Daoy (cell line): ENCODE measurements at regions not wholly inside any gene's neighbourhood (a gene's known extent, or its start where the extent isn't known, plus 50 kb on each side); places are given as distances from the start of the nearest gene placed in this dataset.
"Not testable (repeated sequence)": the region's sequence is repeated elsewhere in the genome, so short reads cannot be mapped to it uniquely, and the experiment has no call there.

ENCODE experiments used
- DNase-seq: peaks from one replicate; pipeline ENCODE4 v3.0.0-alpha.2; 2015; ENCODE audit warnings: low read depth

DNA sequence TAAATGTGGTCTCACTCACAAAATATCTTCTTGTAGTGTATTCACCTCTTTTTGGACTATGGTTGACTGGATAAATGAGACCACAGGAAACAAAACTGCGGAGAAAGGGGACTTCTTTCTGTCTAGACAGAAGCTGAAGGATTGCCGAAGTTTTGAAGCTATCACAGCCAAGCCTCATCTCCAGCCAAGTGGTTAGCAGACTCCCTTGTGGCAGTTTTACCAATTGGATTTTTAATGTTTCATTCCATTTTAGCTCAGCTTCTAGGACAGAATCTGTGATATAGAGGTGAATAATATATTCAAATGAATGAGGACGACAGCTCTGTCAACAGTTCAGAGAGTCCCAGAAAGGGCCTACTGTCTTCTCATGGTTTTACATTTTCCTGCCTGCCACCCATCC lies 215.7 kb upstream of the ZNF608 start:
- DNase-seq: no peak

DNA sequence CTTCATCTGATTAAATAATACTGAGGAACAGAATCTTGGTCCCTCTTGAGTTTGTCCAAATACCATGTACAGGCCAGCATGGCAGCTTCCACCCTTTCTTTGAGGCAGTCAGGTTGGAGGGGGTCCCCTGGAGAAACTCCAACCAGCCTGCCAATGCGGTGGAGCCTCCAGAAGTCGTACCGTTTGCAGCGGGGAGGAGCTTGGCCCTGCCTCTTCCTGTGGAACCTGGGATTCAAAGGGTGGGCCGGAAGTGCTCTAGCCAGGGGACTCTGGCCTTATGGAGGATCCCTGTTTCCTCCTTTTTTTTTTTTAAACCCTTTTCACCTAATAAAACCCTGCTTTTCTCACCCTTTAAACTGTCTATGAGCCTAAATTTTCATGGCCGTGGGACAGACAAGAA lies 216.3 kb upstream of the ZNF608 start:
- DNase-seq: no peak

DNA sequence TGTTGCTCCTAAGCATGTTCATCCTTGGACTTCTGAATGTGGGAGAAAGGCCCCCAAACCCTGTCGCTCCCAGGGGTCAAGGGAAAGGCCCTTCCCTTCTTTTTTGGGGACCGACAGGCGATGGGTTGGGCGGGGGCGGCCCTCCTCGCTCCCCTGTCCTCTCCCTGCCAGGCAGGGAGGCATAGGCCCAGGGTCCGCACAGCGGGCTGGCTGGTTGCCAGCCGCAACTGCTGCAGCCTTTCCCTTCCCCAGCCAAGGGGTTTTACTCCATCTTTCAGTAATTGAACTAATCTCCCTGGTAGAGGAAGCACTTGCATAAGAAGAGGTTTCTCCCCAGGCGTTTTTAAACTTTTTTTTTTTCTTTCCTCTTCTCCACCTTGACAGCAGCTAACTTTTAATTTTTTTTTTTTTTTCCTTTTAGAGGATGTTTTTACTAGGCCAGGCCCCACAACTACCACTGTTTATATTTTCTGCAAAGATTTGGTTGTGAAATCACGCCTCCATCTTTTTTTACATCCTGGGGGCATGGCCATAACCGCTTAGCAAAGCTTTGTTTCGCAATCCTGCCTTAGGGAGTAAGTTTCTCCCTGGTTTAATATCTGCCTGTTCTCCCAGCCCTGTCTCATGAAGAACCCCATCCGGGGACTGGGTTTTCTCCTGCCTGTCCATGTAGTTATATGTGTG lies 216.9 kb upstream of the ZNF608 start:
- peak; percentile 60 for DNase-seq

DNA sequence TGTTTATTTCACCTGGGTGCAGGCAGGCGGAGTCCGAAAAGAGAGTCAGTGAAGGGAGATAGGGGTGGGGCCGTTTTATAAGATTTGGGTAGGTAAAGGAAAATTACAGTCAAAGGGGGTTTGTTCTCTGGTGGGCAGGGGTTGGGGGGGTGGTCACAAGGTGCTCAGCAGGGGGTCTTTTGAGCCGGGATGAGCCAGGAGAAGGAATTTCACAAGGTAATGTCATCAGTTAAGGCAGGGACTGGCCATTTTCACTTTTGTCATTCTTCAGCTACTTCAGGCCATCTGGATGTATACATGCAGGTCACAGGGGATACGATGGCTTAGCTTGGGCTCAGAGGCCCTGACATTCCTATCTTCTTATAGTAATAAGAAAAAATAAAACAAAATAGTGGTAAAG lies 220.3 kb upstream of the ZNF608 start:
- DNase-seq: not testable (repeated sequence)

DNA sequence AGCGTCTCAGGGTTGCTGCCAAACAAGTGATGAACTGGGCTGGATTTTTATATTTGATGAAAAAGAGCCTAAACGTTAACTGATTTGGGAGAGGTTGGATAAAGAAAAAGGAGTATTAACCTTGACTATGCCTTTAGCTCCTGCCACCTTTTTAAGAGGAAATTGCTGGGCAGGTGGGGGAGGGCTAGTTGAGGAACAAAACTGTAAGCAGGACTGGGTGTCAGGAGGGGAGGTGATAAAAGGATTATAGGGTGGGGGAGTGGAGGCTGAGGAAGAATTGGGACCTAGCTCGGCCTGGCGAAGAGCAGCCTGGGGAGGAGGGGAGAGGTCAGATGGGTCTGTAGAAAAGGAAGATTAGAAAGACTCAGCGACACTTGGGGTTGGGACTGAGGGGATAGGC lies 223.9 kb upstream of the ZNF608 start:
- not testable (repeated sequence) for DNase-seq

DNA sequence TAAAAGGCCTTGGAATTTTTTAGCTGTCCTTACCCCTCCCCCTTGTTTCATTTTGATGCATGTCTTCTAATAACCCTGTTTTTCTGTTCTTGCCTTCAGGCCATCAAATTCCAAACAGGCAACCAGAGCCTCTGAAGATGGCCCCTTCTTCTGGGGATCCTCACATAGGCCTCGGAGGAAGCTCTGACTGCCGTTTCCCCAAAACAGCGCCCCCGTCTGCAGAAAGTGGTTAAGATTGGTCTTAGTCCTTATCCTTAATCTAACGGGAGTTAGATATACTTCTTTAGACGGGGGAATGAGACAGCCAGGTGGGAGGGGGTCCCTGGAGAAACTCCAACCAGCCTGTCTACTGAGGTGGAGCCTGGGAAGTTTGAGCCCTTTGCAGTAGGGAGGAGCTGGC lies 226.3 kb upstream of the ZNF608 start:
- DNase-seq: no peak

DNA sequence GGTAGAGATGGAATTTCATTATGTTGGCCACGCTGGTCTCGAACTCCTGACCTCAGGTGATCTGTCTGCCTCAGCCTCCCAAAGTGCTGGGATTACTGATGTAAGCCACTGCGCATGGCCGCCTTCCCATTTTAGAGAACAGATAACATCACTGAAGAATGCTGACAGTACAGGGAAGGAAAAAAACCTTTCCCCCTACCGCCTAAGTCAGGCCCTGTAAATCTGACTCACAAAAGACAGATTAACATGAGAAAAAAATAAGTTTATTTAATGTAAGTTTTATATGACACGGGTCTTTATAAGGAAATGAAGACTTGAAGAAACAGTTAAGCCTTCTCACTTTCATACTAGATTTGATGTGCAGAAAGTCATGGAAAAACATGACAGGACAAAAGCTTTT lies 227.2 kb upstream of the ZNF608 start:
- DNase-seq: no peak

DNA sequence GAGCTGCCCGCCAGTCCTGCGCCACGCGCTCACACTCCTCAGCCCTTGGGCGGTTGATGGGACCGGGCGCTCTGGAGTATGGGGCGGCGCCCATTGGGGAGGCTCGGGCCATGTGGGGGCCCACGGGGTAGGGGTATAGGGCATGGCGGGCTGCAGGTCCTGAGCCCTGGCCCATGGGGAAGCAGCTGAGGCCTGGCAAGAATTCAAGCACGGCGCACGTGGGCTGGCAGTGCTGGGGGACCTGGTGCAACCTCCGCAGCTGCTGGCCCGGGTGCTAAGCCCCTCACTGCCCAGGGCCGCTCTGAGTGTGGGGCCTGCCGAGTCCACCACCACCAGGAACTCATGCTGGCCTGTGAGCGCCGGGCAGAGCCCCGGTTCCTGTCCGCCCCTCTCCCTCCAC lies 229.6 kb upstream of the ZNF608 start:
- DNase-seq: no peak

DNA sequence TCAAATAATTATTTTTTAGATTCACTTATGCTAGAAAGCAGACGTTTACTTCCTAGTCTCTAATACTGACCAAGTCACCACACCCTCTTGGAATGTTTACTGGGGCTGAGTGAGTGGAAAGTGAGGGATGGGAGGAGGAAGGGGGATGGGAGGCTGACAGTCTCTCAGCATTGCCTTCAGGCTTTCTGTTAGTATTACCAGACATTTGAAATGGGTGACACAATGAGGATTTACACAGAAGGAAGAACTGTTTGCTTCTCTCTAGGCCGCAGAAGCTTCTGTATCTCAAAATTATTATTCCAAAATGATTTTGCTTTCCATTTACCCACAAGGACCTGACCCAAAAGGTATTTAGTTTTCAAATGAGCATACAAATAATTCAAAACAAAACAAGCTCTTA lies 232.8 kb upstream of the ZNF608 start:
- peak; percentile 27 for DNase-seq

DNA sequence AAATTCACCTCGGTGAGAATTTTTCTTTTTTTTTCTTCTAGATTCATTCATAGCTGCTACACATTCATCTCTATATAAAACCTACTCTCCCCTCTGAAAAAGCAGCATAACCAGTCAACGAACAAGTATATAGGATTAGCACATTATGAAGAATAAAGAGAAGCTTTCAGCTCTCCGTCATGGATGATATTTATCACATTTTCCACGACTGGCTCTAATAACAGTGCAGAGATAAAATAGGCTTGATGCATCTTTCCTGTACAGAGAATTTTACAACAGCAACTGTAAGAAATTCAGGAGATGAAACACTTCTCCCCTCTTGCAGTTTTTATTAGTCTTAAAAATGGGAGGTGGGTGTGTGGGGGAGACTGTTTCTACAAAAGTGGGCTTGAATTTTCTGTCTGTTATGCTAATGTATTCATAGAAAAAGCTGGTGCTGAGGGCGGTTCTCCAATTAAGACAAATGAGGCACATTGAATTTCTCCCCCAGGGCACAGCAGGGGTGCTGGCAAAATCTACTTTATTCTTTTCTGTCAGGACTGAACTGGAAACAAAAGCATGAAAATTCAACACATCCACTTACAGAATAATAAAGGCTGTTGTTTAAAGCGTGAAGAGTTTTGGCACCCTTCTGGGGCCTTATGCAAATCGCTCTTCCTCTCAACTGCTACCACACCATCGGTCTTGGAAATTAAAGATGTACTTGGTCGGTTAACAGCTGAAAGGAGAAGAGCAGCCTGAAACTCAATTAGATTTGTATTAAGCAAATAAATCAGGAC lies 233.9 kb upstream of the ZNF608 start:
- DNase-seq: no peak

DNA sequence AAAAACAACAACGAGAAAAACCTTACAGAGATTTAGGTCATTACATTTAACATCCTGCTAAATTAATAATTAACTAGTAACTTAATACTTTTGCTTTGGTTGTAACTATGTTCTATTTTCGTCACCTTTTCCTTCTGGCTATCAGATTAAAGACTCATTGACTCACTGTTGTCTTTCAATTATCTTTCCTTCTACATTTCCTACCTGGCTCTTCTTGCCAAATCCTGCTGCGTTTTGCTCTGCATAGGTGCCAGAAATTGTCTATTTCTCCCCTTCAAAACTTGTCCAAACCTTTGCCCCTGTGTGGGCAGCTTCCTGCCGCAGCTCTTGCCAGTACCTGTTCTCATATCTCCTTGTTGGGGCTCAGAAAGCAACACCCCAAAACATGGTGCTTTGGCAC lies 235.5 kb upstream of the ZNF608 start:
- no peak for DNase-seq

DNA sequence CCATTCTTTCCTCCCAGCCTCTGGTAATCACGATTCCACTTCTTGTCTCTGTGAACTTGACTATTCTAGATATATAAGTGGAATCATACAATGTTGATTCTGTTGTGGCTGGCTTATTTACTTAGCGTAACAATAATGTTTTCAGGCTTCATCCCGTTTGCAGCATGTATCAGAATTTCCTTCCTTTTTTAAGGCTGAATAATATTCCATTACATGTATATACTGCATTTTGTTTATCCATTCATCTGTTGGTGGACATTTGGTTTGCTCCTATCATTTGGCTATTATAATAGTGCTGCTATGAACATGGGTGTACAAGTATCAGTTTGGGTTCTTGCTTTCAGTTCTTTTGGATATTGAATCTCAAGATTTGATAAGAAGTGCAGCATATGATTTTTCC lies 239.7 kb upstream of the ZNF608 start:
- DNase-seq: no peak

DNA sequence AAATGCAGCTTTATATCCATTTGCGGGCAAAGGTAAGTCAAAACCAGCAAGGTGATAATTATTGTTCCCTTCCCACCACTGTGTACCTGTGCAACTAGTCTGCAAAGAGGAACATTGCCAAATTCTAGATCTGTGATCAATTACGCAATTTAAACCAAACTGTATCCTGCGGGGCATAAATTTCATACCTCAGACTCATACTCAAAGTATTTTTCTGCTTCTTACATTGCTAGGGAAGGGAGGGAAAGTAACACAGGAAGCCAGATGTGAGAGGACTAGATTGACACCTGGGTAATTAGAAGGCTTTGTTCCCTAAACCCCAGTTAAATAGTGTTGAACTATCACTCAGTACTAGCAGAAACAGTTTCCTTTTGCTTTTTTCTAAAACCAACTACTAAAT lies 240.2 kb upstream of the ZNF608 start:
- DNase-seq: no peak

DNA sequence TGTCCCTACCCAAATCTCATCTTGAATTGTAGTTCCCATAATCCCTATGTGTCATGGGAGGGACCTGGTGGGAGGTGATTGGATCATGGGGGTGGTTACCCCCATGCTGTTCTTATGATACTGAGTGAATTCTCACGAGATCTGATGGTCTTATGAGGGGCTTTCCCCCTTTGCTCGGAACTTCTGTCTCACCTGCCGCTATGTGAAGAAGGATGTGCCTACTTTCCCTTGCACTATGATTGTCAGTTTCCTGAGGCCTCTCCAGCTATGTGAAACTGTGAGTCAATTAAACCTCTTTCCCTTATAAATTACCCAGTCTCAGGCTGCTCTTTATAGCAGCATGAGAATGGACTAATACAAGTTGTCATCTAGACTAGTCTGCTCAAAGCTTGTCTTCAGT lies 241.3 kb upstream of the ZNF608 start:
- not testable (repeated sequence) for DNase-seq

DNA sequence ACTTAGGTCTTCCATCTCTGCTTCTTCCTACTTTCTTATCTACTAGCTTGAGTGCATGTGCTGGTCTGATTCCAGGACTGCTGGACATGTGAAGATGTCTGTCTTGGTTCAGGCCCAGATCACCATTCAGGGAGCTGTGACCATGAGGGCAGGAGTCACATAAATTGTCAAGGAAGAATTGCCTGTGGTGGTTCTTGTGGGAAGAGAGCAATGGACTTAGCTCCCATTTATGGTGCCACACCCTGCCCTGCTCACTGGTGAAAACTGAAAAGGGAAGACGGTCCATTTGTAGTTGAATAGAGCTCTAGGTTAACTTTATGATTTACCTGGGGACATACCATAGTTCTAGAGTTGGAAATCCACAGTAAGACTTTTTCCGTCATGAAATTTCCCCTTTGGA lies 244.3 kb upstream of the ZNF608 start:
- no peak for DNase-seq

DNA sequence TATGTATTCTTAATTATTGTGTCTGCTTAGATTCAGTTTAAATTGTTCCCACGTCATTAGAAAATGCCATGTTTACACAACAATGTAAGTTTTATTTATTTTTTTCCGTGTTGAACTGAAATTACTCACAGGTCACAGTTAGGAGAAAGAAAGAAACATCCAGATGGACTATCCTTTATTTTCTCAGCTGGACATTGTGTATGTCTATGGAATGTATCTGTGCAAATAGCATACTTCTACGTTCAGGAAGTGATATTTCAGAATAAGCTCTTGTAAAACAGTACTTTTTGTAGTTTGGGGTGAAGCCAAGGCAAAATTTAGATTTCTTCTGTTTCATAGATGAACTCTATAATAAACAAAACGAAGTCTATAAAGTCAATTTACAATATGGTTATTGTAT lies 249.0 kb upstream of the ZNF608 start:
- DNase-seq: no peak

DNA sequence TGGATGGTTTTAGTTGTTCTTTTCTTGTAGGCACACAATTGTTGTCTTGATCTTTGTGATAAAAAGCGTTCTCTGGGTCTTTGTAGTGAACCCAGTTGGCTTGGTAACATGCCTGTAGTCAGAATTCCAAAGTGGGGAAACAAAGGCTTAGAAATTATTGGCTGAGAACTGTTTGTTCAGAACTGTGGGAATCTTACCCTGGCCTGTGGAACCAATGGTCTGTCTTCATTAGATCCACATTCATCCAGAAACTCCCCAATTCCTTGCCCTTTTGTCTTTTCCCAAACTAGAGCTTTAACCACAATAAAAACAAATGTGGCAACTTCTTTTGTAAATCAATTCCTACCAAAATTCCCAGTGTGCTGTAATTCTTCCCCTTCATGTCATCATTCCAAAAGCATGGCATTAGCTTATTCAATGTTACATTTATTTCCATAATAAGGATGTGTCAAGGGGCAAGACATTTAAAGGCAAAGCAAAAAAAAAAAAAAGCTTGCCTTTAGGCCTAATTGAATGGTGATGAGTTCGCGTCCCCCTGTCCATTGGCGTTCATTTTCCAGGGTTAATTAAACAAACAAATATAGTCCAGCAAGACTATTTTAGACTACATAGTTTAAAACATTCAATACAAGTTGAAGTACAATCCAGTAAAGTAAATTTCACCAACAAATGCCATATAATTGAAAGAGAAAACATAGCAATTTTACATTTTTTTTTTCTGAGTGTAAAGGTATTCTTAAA lies 249.8 kb upstream of the ZNF608 start:
- no peak for DNase-seq

DNA sequence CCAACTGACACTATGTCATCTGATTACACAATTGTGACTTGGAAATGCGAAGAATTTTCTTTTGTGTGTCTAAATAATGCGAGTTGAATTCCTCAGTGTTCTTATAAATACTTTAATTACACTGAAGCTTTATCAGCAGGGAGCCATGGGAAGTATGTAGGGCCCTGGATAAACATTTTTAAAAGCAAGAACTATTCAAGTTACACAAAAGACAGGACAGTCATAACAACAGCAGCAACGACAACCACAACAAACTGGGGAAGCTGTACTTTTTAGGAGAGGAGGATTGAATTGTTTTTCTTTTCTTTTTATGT lies 250.3 kb upstream of the ZNF608 start:
- no peak for DNase-seq

DNA sequence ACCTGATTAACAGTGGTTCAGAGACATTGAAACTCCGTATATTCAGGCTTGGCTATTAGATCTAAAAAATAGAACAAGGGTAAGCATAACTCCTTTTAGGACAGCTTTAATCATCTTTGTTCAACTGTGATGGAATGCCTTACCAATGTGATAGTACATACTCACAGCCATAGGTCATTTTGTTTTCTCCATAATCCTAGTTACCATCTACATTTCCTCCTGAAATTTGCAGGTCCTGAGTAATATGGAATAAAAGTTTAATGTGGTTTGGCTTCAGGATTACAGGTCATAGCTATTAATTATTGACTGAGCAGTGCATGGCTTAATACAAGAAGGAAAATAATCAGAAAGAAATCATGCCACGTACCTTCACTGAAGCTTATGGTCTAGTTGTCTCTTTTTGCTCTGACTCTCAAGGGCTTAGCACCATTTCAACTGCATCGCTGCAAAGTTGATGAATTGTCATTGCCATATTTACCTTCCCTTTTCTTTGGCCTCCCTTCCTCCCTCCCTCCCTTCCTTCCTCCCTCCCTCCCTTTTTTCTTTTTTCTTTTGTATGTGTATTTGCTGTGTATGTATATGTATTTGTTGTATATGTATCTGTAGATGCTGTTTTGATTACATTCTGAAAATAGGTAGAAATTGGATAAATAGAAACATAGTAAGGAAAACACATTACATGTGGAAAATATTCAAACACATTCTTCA lies 250.9 kb upstream of the ZNF608 start:
- no peak for DNase-seq

DNA sequence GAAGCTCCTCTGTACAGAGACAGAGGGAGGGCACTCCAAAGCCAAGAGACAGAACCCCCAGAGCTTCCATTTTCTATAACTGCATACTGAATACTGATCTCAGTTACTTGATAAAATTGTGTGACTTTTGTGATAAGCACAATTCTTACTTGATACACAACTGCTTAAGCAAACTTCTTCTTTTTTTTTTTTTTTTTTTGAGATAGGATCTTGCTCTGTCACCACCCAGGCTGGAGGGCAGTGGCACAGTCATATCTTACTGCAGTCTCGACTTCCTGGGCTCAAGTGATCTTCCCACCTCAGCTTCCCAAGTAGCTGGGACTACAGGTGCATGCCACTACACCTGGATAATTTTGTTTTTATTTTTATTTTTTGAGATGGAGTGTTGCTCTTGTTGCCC lies 252.1 kb upstream of the ZNF608 start:
- no peak for DNase-seq

DNA sequence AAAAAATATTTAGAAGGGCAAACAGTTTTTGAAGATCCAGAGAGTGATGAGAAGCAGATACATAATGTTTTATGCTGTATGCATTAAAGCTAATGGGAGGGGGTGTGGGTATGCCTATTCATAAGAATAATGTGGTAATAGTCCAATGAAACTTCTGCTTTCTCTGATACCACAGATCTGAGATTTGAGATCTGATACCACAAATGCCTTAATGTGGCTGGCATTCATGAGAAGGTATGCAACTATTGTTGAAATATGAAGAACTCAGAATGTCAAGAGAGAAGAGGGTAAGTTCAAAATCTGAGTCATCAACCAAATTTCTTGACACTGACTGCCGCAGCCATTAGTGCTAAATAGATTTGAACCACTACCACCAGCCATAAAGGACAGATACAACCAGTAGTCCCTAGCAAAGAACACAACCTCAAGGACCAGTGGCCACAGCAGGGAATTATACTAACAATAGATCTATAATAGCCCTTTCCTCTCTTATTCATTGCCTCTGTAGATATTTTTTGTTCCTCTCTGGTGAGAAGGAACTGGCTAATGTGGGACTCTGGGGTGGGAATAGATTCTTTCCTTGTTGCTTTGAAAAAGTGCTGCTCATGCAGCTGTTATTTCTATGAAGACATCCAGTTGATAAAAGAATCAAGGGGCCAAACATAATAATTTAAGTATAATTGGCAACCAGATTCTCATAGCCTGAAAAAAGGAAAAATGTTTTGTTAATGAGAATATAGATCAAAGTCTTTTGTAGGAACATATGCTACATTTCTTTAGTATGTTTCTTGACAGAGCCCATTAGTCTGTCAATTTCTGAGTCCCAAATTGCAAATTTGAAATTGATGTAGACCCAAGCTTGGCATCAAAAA lies 256.5 kb upstream of the ZNF608 start:
- no peak for DNase-seq

DNA sequence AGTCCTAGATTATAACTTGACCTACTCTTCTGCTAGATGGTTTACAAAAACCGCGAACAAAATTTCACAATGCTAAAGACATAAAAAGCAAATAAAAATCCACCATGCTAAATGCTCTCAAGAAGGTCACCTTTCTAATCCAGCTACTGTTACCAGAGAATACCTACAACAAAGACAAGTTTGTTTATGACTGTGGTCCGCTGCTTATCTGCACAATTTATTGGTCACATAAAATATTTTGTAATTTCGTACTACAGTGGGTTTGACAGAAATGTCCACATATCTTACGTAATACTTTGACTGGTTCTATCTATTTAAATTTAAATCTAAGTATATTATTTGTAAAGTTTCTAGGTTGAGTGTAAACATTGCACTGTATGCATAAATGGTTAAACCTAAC lies 257.6 kb upstream of the ZNF608 start:
- no peak for DNase-seq
